ENCODE measurements at regions not wholly inside any gene's neighbourhood (a gene's known extent, or its start where the extent isn't known, plus 50 kb on each side); places are given as distances from the start of the nearest gene placed in this dataset.

GRCh38 chr15:55108448-55108847 lies 88.3 kb downstream of the RSL24D1 start:
- no peak for TF ChIP-seq CTCF (IDR thresholded peaks at IDR 0.05)
- TF ChIP-seq EZH2phosphoT487 (IDR thresholded peaks at IDR 0.05): no peak
- no peak for TF ChIP-seq EZH2 (IDR thresholded peaks at IDR 0.05)
